ENCODE measurements at regions not wholly inside any gene's neighbourhood (a gene's known extent, or its start where the extent isn't known, plus 50 kb on each side); places are given as distances from the start of the nearest gene placed in this dataset.

DNA sequence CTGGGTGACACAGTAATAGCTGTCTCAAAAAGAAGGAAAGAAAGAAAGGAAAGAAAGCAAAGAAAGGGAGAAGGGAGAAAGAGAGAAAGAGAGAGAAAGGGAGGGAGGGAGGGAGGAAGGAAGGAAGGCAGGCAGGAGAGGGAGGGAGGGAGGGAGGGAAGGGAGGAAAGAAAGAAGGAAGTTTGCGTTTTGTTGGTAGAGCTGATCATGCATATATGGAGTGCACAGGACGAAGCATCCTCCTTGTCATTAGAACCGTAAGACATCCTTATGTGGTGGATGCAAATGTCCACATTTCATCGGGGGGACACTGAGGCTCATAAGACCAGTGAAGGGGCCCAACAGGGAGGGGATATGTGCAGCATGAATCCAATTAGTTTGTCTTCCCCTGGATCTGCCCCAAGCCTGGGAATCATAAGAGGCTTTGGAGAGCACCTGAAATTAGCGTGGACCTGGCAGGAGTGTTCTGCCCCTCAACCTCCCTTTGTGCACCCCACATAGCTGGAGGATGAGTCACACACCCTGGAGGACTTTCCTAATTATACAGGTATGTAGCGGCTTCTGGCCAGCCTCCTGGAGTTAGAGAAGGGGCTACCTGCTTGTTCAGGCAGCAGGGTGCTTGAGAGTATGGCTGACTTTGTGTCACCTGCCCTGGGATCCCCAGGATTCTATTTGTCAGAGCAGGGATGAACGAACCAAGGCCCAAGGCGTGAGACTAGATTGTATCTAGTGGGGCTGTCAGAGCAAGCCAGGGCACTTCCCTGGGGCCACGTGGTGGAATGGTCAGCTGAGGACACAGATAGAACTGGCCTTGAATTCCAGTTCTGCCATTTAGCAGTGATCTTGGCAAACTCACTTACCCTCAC, 119.7 kb upstream of the CD82 start:
- no peak for DNase-seq (ENCODE audit: low read depth)
- no peak overlapping the region for H3K4me3 ChIP-seq (ENCODE audit: low read depth, low read length)

- H3K4me3 ChIP-seq (ENCODE audit: low read depth, low read length) = no peak overlapping the region
- no peak for DNase-seq (ENCODE audit: low read depth)
These were observed 119.1 kb upstream of the CD82 start for GRCh38 chr11:44446366-44446762.

GRCh38 chr11:44446996-44447771, 118.3 kb upstream of the CD82 start:
- no peak for DNase-seq (ENCODE audit: low read depth)
- H3K4me3 ChIP-seq (ENCODE audit: low read depth, low read length) = no peak overlapping the region

- no peak for DNase-seq (ENCODE audit: low read depth)
- no peak overlapping the region for H3K4me3 ChIP-seq (ENCODE audit: low read depth, low read length)
These were observed 115.0 kb upstream of the CD82 start for GRCh38 chr11:44450295-44450932.

DNA sequence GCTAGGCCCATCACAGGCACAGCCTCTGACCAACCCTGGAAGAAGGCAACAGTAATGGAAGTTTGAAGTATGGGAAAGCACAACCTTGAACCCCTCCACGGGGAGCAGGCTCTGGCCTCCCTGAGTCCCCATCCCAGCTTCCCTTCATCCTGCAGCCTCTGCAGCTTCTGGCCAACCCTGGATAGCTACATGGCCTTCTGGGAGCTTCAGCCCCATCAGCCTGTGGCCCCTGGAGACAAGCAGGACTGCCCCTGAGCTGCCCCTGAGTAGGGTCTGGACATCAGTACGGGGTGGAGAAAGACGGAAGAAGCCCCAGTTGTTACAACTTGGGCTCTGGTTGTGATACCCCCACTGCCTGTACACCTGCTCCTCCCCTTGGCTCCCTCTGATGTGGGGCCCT, 113.8 kb upstream of the CD82 start:
- H3K4me3 ChIP-seq (ENCODE audit: low read depth, low read length) = no peak overlapping the region
- DNase-seq (ENCODE audit: low read depth) = no peak

GRCh38 chr11:44452827-44453572, 112.5 kb upstream of the CD82 start:
- no peak for DNase-seq (ENCODE audit: low read depth)
- no peak overlapping the region for H3K4me3 ChIP-seq (ENCODE audit: low read depth, low read length)

DNA sequence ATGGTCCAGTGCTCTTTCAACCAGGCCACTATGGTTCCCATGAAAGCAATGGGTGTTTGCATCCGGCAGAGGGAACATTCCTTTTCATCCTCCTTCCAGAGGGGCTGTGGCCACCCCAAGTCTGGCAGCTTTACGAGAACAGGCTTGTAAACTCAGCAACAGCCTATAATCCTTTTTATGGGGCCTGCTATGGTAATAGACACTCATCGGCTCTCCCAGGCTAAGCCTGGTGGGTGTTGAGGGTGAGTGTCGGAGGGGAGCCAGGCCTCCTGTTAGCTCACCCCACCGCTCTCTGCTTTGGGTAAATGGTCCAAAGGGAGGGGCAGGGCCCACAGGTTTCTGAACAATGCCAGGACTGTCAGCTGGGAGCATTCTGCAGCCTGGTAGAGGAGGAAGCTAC, 111.6 kb upstream of the CD82 start:
- no peak for DNase-seq (ENCODE audit: low read depth)
- H3K4me3 ChIP-seq (ENCODE audit: low read depth, low read length) = no peak overlapping the region

- no peak for DNase-seq (ENCODE audit: low read depth)
- H3K4me3 ChIP-seq (ENCODE audit: low read depth, low read length) = no peak overlapping the region
These were observed 110.8 kb upstream of the CD82 start for GRCh38 chr11:44454666-44455065.

GRCh38 chr11:44456544-44457300, 108.7 kb upstream of the CD82 start:
- H3K4me3 ChIP-seq (ENCODE audit: low read depth, low read length) = no peak overlapping the region
- no peak for DNase-seq (ENCODE audit: low read depth)

GRCh38 chr11:44457862-44458261, 107.6 kb upstream of the CD82 start:
- no peak for DNase-seq (ENCODE audit: low read depth)

GRCh38 chr11:44463751-44464150, 101.7 kb upstream of the CD82 start:
- no peak for DNase-seq (ENCODE audit: low read depth)

More at GRCh38 chr11:44457862-44458261, 107.6 kb upstream of the CD82 start:
- H3K4me3 ChIP-seq (ENCODE audit: low read depth, low read length) = no peak overlapping the region

DNA sequence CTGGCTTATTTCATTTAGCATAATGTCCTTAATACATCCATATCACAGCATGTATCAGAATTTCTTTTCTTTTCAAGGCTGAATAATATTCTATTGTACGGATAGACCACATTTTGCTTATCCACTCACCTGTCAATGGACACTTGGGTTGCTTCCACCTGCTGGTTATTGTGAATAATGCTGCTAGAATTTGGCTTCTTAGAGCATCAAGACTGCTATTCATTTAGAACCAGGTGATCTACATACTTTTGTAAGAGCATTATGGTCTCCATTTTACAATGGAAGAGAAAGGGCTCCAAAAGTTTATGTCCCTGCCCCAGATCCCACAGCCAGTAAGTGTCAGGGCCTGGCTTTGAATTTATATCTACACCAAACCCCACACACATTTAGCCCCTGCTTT, 100.7 kb upstream of the CD82 start:
- DNase-seq (ENCODE audit: low read depth) = no peak
- H3K4me3 ChIP-seq (ENCODE audit: low read depth, low read length) = no peak overlapping the region

More at GRCh38 chr11:44463751-44464150, 101.7 kb upstream of the CD82 start:
- no peak overlapping the region for H3K4me3 ChIP-seq (ENCODE audit: low read depth, low read length)

DNA sequence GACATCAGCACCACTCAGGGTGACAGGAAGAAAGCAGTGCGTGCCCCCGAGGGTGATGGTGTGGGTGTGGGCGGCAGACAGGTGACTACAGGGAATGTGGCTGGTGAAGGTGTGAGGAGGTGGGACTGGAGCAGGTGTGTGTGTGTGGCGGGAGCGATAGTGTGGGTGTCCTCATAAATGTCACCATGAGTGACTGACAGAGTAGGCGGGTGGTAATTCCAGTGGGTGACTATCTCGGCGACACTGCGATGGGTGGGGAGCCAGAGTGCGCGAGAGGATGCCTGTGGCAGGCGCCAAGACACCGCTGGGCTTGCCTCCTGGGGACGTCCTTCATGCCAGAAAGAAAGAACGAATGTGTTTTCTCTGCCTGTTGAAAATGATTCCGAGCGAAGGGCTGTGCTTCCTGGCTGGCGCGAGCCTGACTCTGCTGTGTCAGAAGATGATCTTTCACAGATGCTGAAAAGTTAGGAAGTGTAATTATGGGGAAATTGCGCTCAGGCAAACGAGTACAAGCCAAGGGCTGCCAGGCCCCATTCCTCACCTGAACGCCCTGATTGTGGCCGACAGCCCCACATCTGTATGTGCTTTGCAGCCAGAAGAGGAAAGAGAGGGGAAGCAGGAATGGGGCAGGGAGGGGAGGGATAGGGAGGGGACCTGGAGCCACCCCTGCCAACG, 98.8 kb upstream of the CD82 start:
- DNase-seq (ENCODE audit: low read depth) = no peak
- H3K4me3 ChIP-seq (ENCODE audit: low read depth, low read length) = no peak overlapping the region

DNA sequence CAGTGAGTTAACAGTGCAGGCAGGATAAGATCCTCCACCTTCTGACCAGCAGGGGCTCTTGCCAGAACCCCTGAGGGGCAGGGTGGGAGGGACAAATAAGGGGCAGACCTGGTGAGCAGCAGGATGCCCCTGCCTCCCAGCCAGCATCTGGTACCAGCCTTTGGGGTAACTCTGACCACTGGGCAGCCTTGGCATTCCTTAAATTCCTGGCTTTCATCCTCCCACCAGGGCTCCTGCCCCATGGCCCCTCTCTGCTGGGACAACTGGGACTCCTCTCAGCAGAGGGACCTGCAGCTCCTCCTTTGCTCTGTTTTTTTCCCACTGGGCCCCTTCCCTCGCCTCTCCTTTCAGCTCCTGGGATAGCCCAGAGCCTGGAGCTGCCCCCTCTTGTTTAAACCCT, 98.0 kb upstream of the CD82 start:
- DNase-seq (ENCODE audit: low read depth) = no peak
- no peak overlapping the region for H3K4me3 ChIP-seq (ENCODE audit: low read depth, low read length)

GRCh38 chr11:44467931-44468330, 97.5 kb upstream of the CD82 start:
- DNase-seq (ENCODE audit: low read depth) = no peak
- no peak overlapping the region for H3K4me3 ChIP-seq (ENCODE audit: low read depth, low read length)

- H3K4me3 ChIP-seq (ENCODE audit: low read depth, low read length) = no peak overlapping the region
- no peak for DNase-seq (ENCODE audit: low read depth)
These were observed 97.0 kb upstream of the CD82 start for GRCh38 chr11:44468345-44468988.

GRCh38 chr11:44469412-44469811, 96.1 kb upstream of the CD82 start:
- DNase-seq (ENCODE audit: low read depth) = no peak
- H3K4me3 ChIP-seq (ENCODE audit: low read depth, low read length) = no peak overlapping the region

DNA sequence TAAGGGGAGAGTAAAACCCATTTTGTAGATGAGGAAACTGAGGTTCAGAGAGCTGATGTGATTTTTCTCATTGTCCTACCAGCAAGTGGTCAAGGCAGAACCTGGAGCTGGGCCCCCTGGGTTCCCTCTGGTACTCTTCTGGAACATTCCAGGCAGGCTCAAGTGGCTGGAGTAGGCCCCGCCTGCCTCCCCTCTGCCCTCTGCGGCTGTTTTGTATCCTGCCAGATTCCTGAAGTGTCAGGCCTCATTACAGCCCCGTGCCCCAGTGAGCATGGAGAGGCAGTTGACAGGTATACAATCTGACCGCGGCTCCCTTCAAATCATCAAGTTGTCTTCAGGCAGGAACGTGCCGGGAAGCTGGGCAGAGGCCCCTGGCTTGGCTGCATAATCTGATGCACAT, 94.6 kb upstream of the CD82 start:
- no peak for DNase-seq (ENCODE audit: low read depth)
- no peak overlapping the region for H3K4me3 ChIP-seq (ENCODE audit: low read depth, low read length)

Measured in skeletal muscle cell (primary cell).